PFSK-1 (cell line): ENCODE measurements at regions not wholly inside any gene's neighbourhood (a gene's known extent, or its start where the extent isn't known, plus 50 kb on each side); places are given as distances from the start of the nearest gene placed in this dataset.

Experiments used
- POLR2AphosphoS5 ChIP-seq: IDR thresholded peaks from 2 replicates; pipeline ENCODE4 v1.6.1; 2012; ENCODE audit warnings: low read depth, mild to moderate bottlenecking, control low read depth, low read length, moderate library complexity
- SIN3A ChIP-seq: IDR thresholded peaks from 2 replicates; pipeline ENCODE4 v1.6.1; 2012; ENCODE audit warnings: mild to moderate bottlenecking, low read length, moderate library complexity, borderline replicate concordance; ENCODE audit not compliant: insufficient read depth
- TF ChIP-seq, protein P1 (sequence below), 2 experiments: IDR thresholded peaks; 2 replicates each; pipeline versions ENCODE4 v1.6.1 to v1.8.0; 2011 to 2012; ENCODE audit warnings: low read depth in 2 of 2, low read length in 2 of 2, control low read depth in 1 of 2, inconsistent platforms in 1 of 2, mild to moderate bottlenecking in 1 of 2, moderate library complexity in 1 of 2; ENCODE audit not compliant: insufficient read depth in 1 of 2

DNA sequence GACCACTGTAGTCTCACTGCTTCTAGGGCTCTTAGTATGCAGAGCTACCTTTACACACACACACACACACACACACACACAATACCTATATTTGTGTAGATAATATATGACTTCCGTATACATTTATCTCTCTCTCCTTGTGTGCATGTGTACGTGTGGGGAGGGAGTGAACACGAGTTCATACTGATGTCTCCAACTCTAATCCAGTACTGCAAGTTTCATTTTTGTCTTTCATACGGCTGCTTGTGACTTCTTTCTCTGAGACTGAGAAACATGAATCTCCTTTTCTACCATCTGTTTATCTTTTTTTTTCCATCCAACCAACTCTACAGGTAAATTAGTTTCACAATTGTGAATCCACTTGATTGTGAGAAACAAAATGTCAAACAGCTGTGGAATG is 1229.5 kb upstream of the AGA start:
- no peak for TF ChIP-seq POLR2AphosphoS5
- TF ChIP-seq, protein P1, sequence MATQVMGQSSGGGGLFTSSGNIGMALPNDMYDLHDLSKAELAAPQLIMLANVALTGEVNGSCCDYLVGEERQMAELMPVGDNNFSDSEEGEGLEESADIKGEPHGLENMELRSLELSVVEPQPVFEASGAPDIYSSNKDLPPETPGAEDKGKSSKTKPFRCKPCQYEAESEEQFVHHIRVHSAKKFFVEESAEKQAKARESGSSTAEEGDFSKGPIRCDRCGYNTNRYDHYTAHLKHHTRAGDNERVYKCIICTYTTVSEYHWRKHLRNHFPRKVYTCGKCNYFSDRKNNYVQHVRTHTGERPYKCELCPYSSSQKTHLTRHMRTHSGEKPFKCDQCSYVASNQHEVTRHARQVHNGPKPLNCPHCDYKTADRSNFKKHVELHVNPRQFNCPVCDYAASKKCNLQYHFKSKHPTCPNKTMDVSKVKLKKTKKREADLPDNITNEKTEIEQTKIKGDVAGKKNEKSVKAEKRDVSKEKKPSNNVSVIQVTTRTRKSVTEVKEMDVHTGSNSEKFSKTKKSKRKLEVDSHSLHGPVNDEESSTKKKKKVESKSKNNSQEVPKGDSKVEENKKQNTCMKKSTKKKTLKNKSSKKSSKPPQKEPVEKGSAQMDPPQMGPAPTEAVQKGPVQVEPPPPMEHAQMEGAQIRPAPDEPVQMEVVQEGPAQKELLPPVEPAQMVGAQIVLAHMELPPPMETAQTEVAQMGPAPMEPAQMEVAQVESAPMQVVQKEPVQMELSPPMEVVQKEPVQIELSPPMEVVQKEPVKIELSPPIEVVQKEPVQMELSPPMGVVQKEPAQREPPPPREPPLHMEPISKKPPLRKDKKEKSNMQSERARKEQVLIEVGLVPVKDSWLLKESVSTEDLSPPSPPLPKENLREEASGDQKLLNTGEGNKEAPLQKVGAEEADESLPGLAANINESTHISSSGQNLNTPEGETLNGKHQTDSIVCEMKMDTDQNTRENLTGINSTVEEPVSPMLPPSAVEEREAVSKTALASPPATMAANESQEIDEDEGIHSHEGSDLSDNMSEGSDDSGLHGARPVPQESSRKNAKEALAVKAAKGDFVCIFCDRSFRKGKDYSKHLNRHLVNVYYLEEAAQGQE (IDR thresholded peaks at IDR 0.05; ENCODE audit: insufficient read depth in 1 of 2, low read depth in 2 of 2, low read length in 2 of 2), result no peak
- no peak for TF ChIP-seq SIN3A
